Suprapubic skin (tissue), 4 donors: ENCODE measurements at regions not wholly inside any gene's neighbourhood (a gene's known extent, or its start where the extent isn't known, plus 50 kb on each side); places are given as distances from the start of the nearest gene placed in this dataset.
"Not testable (repeated sequence)": the region's sequence is repeated elsewhere in the genome, so short reads cannot be mapped to it uniquely, and the experiment has no call there.

Source experiments
- DNase-seq, 2 donors: peaks; one replicate each; pipeline ENCODE4 v3.0.0-alpha.2; 2019; ENCODE audit warnings: low spot score in 2 of 2
- H3K27ac ChIP-seq: fragments of 200-600 bp; sonication (generic); one replicate; pipeline ENCODE4 v1.5.1; 2019
- H3K27me3 ChIP-seq: fragments of 200-600 bp; sonication (generic); one replicate; pipeline ENCODE4 v1.5.1; 2019
- H3K36me3 ChIP-seq: fragments of 200-600 bp; sonication (generic); one replicate; pipeline ENCODE4 v1.5.1; 2019
- H3K4me1 ChIP-seq: fragments of 200-600 bp; sonication (generic); one replicate; pipeline ENCODE4 v1.5.1; 2019
- H3K4me3 ChIP-seq: fragments of 200-600 bp; sonication (generic); one replicate; pipeline ENCODE4 v1.5.1; 2019; ENCODE audit warnings: mild to moderate bottlenecking
- H3K9me3 ChIP-seq: fragments of 200-600 bp; sonication (generic); one replicate; pipeline ENCODE4 v1.5.1; 2019
- EP300 ChIP-seq: sonication (generic); formaldehyde crosslinking; IDR thresholded peaks from one replicate; pipeline ENCODE4 v1.6.1; 2017; ENCODE audit warnings: antibody characterized with exemption
- POLR2A ChIP-seq, 2 donors: fragments of 450-650 bp; IDR thresholded peaks; one replicate each; pipeline ENCODE4 v1.6.1; 2017; ENCODE audit warnings: antibody characterized with exemption in 2 of 2, mild to moderate bottlenecking in 2 of 2, moderate library complexity in 2 of 2
- POLR2AphosphoS5 ChIP-seq, 3 donors: sonication (generic); formaldehyde crosslinking; IDR thresholded peaks; one replicate each; pipeline ENCODE4 v1.6.1; 2017; ENCODE audit warnings: antibody characterized with exemption in 3 of 3
- WGBS: methylation state at CpG from one replicate; pipeline ENCODE4 v1.1.5; 2018; 5-methylcytosine and 5-hydroxymethylcytosine counted together
- TF ChIP-seq, protein P1 (sequence below), 2 donors: fragments of 200-600 bp in 1 of 2; fragments of 450-650 bp in 1 of 2; sonication (generic) in 1 of 2; IDR thresholded peaks; one replicate each; pipeline ENCODE4 v1.5.1; 2016 to 2019; ENCODE audit warnings: antibody characterized with exemption in 2 of 2, mild to moderate bottlenecking in 1 of 2, moderate library complexity in 1 of 2

GRCh38 chr6:57821325-57821724, 503.9 kb downstream of the PRIM2 start:
- DNase-seq = not testable (repeated sequence)
- WGBS = 2% methylated on average over 12 of the region's 21 CpGs

GRCh38 chr6:57822448-57822847, 505.0 kb downstream of the PRIM2 start:
- H3K4me3 ChIP-seq, H3K36me3 ChIP-seq, H3K4me1 ChIP-seq, DNase-seq, H3K27ac ChIP-seq, H3K9me3 ChIP-seq: not testable (repeated sequence)
- WGBS = 5% methylated on average over 19 of the region's 19 CpGs
- peaks cover 41% of the 10 kb centered on the region for H3K27me3 ChIP-seq

More at GRCh38 chr6:57821325-57821724, 503.9 kb downstream of the PRIM2 start:
- H3K4me1 ChIP-seq, H3K36me3 ChIP-seq, H3K27ac ChIP-seq, H3K9me3 ChIP-seq, H3K4me3 ChIP-seq: not testable (repeated sequence)
- H3K27me3 ChIP-seq = peaks cover 48% of the 10 kb centered on the region

DNA sequence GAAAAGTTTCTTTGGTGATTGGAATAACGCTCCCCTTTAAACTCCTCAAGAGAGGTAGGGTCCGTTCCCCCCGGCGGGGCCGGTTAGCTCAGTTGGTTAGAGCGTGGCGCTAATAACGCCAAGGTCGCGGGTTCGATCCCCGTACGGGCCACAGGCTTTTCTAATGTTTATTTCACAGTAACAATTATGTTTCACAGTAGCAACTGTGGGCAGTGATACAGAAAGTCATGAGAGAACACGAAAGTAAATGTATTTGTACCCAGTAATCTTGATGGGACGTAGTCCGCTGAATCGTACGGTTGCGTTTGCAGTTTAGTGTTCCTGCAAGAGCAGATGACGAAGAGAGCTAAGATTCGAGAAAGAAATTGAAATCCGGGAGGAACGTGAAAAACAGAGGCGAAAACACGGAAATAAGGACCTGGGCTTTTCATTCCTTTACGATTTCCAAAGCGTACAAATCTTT, 505.5 kb downstream of the PRIM2 start:
- Histone ChIP-seq H3K36me3 (no peaks in the 10 kb centered on the region), H3K9me3 (no peaks in the 10 kb centered on the region), H3K4me1 (no peaks in the 10 kb centered on the region), H3K4me3 (no peak overlapping the region), H3K27me3 (peaks cover 36% of the 10 kb centered on the region), H3K27ac (no peak overlapping the region)
- no peak for DNase-seq
- 13% methylated on average over 27 of the region's 27 CpGs for WGBS
- TF ChIP-seq POLR2AphosphoS5 (IDR thresholded peaks at IDR 0.05) (no peak), EP300 (no peak), POLR2A (IDR thresholded peaks at IDR 0.05) (no peak)
- TF ChIP-seq, protein P1, sequence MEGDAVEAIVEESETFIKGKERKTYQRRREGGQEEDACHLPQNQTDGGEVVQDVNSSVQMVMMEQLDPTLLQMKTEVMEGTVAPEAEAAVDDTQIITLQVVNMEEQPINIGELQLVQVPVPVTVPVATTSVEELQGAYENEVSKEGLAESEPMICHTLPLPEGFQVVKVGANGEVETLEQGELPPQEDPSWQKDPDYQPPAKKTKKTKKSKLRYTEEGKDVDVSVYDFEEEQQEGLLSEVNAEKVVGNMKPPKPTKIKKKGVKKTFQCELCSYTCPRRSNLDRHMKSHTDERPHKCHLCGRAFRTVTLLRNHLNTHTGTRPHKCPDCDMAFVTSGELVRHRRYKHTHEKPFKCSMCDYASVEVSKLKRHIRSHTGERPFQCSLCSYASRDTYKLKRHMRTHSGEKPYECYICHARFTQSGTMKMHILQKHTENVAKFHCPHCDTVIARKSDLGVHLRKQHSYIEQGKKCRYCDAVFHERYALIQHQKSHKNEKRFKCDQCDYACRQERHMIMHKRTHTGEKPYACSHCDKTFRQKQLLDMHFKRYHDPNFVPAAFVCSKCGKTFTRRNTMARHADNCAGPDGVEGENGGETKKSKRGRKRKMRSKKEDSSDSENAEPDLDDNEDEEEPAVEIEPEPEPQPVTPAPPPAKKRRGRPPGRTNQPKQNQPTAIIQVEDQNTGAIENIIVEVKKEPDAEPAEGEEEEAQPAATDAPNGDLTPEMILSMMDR (IDR thresholded peaks at IDR 0.05) = no peak

- H3K4me1 ChIP-seq, H3K27me3 ChIP-seq, H3K27ac ChIP-seq, H3K36me3 ChIP-seq, H3K4me3 ChIP-seq, DNase-seq, H3K9me3 ChIP-seq: not testable (repeated sequence)
- WGBS = 63% methylated on average over 9 of the region's 9 CpGs
Observed at GRCh38 chr6:57837622-57838209, 520.3 kb downstream of the PRIM2 start.

DNA sequence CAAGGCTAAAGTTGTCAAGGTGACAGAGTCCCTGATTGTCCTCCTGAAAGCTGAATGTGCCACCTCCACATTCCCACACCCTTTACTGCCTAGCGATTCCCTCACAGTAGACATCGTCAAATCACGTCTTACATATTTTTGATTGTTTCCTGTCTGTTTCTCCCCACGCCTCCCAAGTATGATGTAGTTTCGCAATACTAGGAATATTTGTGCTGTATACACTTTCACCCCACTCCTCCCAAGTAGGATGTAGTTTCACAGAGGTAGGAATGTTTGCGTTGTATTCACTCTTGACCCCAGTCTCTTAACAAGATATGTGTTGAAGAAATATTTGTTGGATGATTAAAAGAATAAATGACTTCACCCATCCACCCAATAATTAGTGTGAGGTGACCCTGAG, 524.1 kb downstream of the PRIM2 start:
- not testable (repeated sequence) for H3K4me3 ChIP-seq
- 79% methylated on average over 6 of the region's 6 CpGs for WGBS

DNA sequence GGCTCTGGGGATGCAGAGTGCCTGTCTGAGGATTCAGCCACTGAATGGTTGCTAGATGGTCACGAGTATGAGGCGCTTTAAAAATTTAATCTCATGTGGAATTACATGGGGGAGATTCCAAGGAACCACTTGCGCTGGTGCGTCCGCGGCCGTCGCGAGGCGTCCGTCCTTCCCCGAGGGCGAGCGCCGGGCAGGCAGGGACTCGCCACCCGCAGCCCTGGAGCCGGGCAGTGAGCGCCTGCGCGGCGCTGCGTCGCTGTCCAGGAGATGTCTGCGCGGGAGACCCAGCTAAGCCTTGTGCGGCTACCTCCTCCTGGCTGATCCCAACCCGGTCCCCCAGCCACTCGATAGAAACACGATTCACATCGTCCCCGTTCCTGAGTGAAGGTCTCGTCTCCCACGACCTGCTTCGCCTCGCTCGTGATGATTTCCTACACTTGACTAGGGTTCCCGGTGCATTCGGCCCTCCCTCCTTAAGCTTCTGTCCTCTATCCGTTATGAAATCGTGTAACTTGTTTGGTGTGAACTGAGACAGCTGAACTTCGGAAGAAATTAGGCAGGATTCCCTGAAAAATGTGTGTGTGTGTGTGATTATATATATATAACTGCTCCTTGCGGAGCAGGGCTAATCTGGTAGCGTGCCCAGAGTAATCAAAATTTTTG, 536.4 kb downstream of the PRIM2 start:
- not testable (repeated sequence) for DNase-seq, H3K36me3 ChIP-seq, H3K27ac ChIP-seq, H3K4me1 ChIP-seq, H3K4me3 ChIP-seq, H3K9me3 ChIP-seq
- H3K27me3 ChIP-seq = peaks cover 12% of the 10 kb centered on the region
- 5% methylated on average over 29 of the region's 44 CpGs for WGBS

More for the DNA sequence above, 524.1 kb downstream of the PRIM2 start:
- DNase-seq, H3K27ac ChIP-seq, H3K4me1 ChIP-seq, H3K9me3 ChIP-seq, H3K27me3 ChIP-seq, H3K36me3 ChIP-seq: not testable (repeated sequence)

- H3K27ac ChIP-seq, H3K36me3 ChIP-seq, H3K4me1 ChIP-seq, H3K9me3 ChIP-seq, DNase-seq, H3K4me3 ChIP-seq, H3K27me3 ChIP-seq: not testable (repeated sequence)
- WGBS = 75% methylated on average over 4 of the region's 6 CpGs
Observed at GRCh38 chr6:57860481-57861315, 543.3 kb downstream of the PRIM2 start.

DNA sequence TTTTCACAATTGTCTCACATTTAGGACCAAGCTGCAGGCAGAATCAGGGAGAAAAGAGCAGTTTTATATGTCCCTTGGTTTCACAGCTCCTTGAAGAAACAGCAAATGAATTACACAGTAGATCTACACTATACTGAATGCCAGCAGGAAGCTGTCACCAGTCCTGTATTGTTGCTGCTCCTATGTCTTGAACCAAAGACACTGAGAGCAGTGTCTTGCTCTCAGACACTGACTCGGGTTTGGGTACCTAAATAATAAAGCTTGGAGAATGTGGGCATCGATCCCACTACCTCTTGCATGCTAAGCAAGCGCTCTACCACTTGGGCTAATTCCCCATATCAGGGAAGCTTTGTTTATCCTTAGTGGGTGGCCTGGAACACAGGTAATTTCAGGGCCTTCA, 552.7 kb downstream of the PRIM2 start:
- not testable (repeated sequence) for H3K4me3 ChIP-seq, H3K9me3 ChIP-seq, H3K36me3 ChIP-seq, H3K27me3 ChIP-seq, DNase-seq, H3K27ac ChIP-seq, H3K4me1 ChIP-seq
- WGBS = 67% methylated on average over 3 of the region's 3 CpGs

- not testable (repeated sequence) for H3K36me3 ChIP-seq, H3K27me3 ChIP-seq, H3K4me3 ChIP-seq, H3K4me1 ChIP-seq, DNase-seq, H3K9me3 ChIP-seq, H3K27ac ChIP-seq
- WGBS = 76% methylated on average over 7 of the region's 7 CpGs
Observed at GRCh38 chr6:57873424-57873823, 556.0 kb downstream of the PRIM2 start.

DNA sequence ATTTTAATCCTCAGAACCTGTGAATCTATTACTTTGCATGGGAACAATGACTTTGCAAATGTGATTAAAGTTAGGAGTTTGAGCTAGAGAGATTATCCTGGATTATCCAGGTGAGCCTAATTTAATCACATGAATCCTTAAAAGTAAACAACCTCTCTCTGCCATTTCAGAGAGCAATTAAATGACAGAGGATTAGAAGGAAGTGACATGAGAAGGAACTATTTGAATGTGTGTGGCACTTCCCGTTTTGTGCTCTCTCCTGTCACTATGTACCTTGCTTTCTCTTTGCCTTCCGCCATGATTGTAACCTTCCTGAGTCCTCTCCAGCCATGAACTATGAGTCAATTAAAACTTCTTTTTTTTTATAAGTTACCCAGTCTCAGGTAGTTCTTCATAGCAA, 559.2 kb downstream of the PRIM2 start:
- 95% methylated on average over 2 of the region's 2 CpGs for WGBS

DNA sequence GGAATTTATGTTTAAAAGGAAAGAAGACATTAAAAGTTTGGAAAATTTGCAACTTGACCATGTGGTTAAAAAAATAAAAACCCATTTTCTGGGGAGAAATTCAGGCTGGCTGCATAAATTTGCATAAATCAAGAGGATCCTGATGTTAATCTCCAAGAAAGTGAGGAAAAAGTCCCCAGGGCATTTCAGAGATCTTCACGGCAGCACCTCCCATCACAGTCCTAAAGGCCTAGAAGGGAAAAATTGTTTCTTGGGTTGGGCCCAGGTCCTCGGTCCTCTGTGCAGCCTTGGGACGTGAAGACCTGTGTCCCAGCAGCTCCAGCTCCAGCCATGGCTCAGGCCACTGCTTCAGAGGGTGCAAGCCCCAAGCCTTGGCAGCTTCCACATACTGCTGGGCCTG, 560.3 kb downstream of the PRIM2 start:
- not testable (repeated sequence) for H3K36me3 ChIP-seq, H3K4me3 ChIP-seq, DNase-seq, H3K27me3 ChIP-seq, H3K9me3 ChIP-seq, H3K27ac ChIP-seq, H3K4me1 ChIP-seq
- WGBS = 70% methylated on average over 3 of the region's 3 CpGs

More for the DNA sequence above, 559.2 kb downstream of the PRIM2 start:
- H3K36me3 ChIP-seq, H3K27ac ChIP-seq, DNase-seq, H3K4me1 ChIP-seq, H3K9me3 ChIP-seq, H3K4me3 ChIP-seq, H3K27me3 ChIP-seq: not testable (repeated sequence)

- not testable (repeated sequence) for H3K27me3 ChIP-seq, H3K36me3 ChIP-seq, H3K27ac ChIP-seq, H3K4me3 ChIP-seq, H3K9me3 ChIP-seq, H3K4me1 ChIP-seq, DNase-seq
- 70% methylated on average over 1 of the region's 1 CpG for WGBS
Observed at GRCh38 chr6:57878792-57879191, 561.4 kb downstream of the PRIM2 start.
